Mucosa of rectum (tissue), 2 donors: ENCODE measurements at regions not wholly inside any gene's neighbourhood (a gene's known extent, or its start where the extent isn't known, plus 50 kb on each side); places are given as distances from the start of the nearest gene placed in this dataset.
"Not testable (repeated sequence)": the region's sequence is repeated elsewhere in the genome, so short reads cannot be mapped to it uniquely, and the experiment has no call there.

Experiments
- H3K27ac ChIP-seq, 2 donors: one replicate each; pipeline ENCODE4 v1.7.0; 2013; ENCODE audit warnings: inconsistent platforms in 2 of 2, low read depth in 2 of 2, low read length in 2 of 2
- H3K27me3 ChIP-seq, 2 donors: one replicate each; pipeline ENCODE4 v1.7.0; 2013; ENCODE audit warnings: low read length in 2 of 2; ENCODE audit not compliant: control insufficient read depth in 2 of 2, insufficient read depth in 2 of 2
- H3K36me3 ChIP-seq, 2 donors: one replicate each; pipeline ENCODE4 v1.7.0; 2013; ENCODE audit warnings: low read length in 2 of 2; ENCODE audit not compliant: control insufficient read depth in 2 of 2, insufficient read depth in 2 of 2
- H3K4me1 ChIP-seq, 2 donors: one replicate each; pipeline ENCODE4 v1.7.0; 2013; ENCODE audit warnings: low read length in 2 of 2, mild to moderate bottlenecking in 1 of 2; ENCODE audit not compliant: control insufficient read depth in 2 of 2, insufficient read depth in 2 of 2
- H3K4me3 ChIP-seq, 2 donors: one replicate each; pipeline ENCODE4 v1.7.0; 2013; ENCODE audit warnings: low read length in 2 of 2
- H3K9ac ChIP-seq, 2 donors: one replicate each; pipeline ENCODE4 v1.7.0; 2013; ENCODE audit warnings: low read length in 2 of 2, low read depth in 1 of 2, mild to moderate bottlenecking in 1 of 2
- H3K9me3 ChIP-seq, 2 donors: one replicate each; pipeline ENCODE4 v1.7.0; 2013; ENCODE audit warnings: low read length in 2 of 2; ENCODE audit not compliant: control insufficient read depth in 2 of 2
- donor health status: healthy.
- donor health status: Normal muscosa, but diverticular disease.

DNA sequence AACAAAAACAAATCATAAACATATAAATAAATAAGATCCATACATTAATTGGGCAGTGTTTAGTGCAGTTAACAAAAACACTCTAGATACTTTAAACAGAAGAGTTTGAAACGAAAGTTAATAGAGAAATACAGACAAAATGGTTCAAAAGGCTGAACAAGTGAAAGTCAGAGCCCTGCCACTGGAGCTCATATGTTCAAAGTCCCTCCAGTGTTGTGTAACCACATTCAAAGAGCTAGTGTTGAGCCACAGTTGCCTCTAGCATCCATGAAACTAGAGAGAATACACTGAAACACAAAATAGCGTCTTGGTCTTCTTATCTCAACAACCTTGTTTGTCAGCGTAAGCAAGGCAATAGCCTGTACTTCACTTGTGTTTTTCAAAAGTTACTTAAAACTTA, 1309.8 kb upstream of the NRXN1 start:
- Histone ChIP-seq H3K36me3 (no peaks in the 10 kb centered on the region), H3K9me3 (no peaks in the 10 kb centered on the region), H3K4me1 (no peaks in the 10 kb centered on the region), H3K27me3 (no peaks in the 10 kb centered on the region), H3K4me3 (no peak overlapping the region), H3K9ac (no peak overlapping the region), H3K27ac (no peak overlapping the region)

GRCh38 chr2:52340171-52340570, 1308.2 kb upstream of the NRXN1 start:
- Histone ChIP-seq H3K4me1 (no peaks in the 10 kb centered on the region), H3K4me3 (no peak overlapping the region), H3K36me3 (no peaks in the 10 kb centered on the region), H3K27me3 (no peaks in the 10 kb centered on the region), H3K27ac (no peak overlapping the region), H3K9ac (no peak overlapping the region), H3K9me3 (no peaks in the 10 kb centered on the region)

- H3K4me1 ChIP-seq, H3K27ac ChIP-seq, H3K9me3 ChIP-seq, H3K36me3 ChIP-seq, H3K4me3 ChIP-seq, H3K9ac ChIP-seq, H3K27me3 ChIP-seq: not testable (repeated sequence)
Measured at GRCh38 chr2:52337786-52338185, 1305.9 kb upstream of the NRXN1 start.

- H3K4me3 ChIP-seq, result no peak overlapping the region
- no peaks in the 10 kb centered on the region for H3K9me3 ChIP-seq
- no peaks in the 10 kb centered on the region for H3K36me3 ChIP-seq
- H3K27me3 ChIP-seq, result no peaks in the 10 kb centered on the region
- no peak overlapping the region for H3K27ac ChIP-seq
- no peak overlapping the region for H3K9ac ChIP-seq
- no peaks in the 10 kb centered on the region for H3K4me1 ChIP-seq
Measured at GRCh38 chr2:52336951-52337350, 1305.0 kb upstream of the NRXN1 start.

GRCh38 chr2:52335727-52336126, 1303.8 kb upstream of the NRXN1 start:
- H3K4me3 ChIP-seq, result no peak overlapping the region
- H3K4me1 ChIP-seq, result no peaks in the 10 kb centered on the region
- H3K27me3 ChIP-seq, result no peaks in the 10 kb centered on the region
- H3K9ac ChIP-seq, result no peak overlapping the region
- H3K9me3 ChIP-seq, result no peaks in the 10 kb centered on the region
- no peak overlapping the region for H3K27ac ChIP-seq
- no peaks in the 10 kb centered on the region for H3K36me3 ChIP-seq

DNA sequence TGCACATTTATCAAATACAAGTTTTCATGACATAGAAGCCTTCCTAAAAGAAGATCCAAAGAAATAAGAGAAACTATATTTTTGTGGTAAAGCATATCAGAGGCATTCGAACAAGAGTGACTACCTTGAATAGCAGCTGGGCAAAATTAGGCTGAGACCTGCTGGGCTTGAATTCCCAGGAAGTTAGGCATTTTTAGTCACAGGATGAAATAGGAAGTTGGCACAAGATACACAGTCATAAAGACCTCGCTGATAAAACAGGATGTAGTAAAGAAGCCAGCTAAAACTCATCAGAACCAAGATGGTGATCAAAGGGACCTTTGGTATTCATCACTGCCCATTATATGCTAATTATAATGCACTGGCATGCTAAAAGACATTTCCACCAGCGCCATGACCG, 1302.3 kb upstream of the NRXN1 start:
- no peak overlapping the region for H3K4me3 ChIP-seq
- H3K9ac ChIP-seq, result no peak overlapping the region
- no peaks in the 10 kb centered on the region for H3K9me3 ChIP-seq
- H3K27me3 ChIP-seq, result no peaks in the 10 kb centered on the region
- H3K36me3 ChIP-seq, result no peaks in the 10 kb centered on the region
- no peaks in the 10 kb centered on the region for H3K4me1 ChIP-seq
- H3K27ac ChIP-seq, result no peak overlapping the region

GRCh38 chr2:52327641-52328040, 1295.7 kb upstream of the NRXN1 start:
- Histone ChIP-seq H3K4me3 (no peak overlapping the region), H3K9ac (no peak overlapping the region), H3K27ac (no peak overlapping the region), H3K9me3 (peaks cover 6 to 10% of the 10 kb centered on the region in 2 donors), H3K36me3 (no peaks in the 10 kb centered on the region), H3K27me3 (no peaks in the 10 kb centered on the region), H3K4me1 (no peaks in the 10 kb centered on the region)

- H3K9me3 ChIP-seq, result no peaks in the 10 kb centered on the region
- H3K4me3 ChIP-seq, result no peak overlapping the region
- no peaks in the 10 kb centered on the region for H3K36me3 ChIP-seq
- H3K27me3 ChIP-seq, result no peaks in the 10 kb centered on the region
- H3K4me1 ChIP-seq, result no peaks in the 10 kb centered on the region
- H3K27ac ChIP-seq, result no peak overlapping the region
- no peak overlapping the region for H3K9ac ChIP-seq
Measured at GRCh38 chr2:52314231-52314630, 1282.3 kb upstream of the NRXN1 start.

DNA sequence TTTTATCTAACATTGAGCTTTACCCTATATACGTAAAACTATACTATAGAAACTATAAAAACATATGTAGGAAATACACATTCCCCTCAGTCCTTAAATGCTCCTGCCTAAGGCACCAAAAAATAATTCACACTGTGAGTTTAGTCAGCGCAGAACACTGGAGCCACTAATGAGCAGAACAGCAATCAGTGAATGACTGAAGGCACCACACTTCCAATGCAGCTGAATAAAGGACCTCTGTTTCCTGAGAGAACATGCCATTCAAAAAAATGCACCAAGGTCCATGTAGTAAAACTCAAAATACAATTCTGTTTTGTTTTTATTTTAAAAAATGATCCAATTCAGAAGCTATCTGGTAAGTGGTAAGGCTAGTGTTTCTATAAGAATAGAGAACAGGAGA, 1280.6 kb upstream of the NRXN1 start:
- no peaks in the 10 kb centered on the region for H3K9me3 ChIP-seq
- no peaks in the 10 kb centered on the region for H3K4me1 ChIP-seq
- no peak overlapping the region for H3K27ac ChIP-seq
- no peak overlapping the region for H3K9ac ChIP-seq
- H3K27me3 ChIP-seq, result no peaks in the 10 kb centered on the region
- no peak overlapping the region for H3K4me3 ChIP-seq
- no peaks in the 10 kb centered on the region for H3K36me3 ChIP-seq

GRCh38 chr2:52311862-52312261, 1279.9 kb upstream of the NRXN1 start:
- Histone ChIP-seq H3K9ac (no peak overlapping the region), H3K4me3 (no peak overlapping the region), H3K4me1 (no peaks in the 10 kb centered on the region), H3K27me3 (no peaks in the 10 kb centered on the region), H3K27ac (no peak overlapping the region), H3K36me3 (no peaks in the 10 kb centered on the region), H3K9me3 (no peaks in the 10 kb centered on the region)

- H3K36me3 ChIP-seq, result no peaks in the 10 kb centered on the region
- no peak overlapping the region for H3K4me3 ChIP-seq
- no peaks in the 10 kb centered on the region for H3K4me1 ChIP-seq
- no peaks in the 10 kb centered on the region for H3K27me3 ChIP-seq
- no peak overlapping the region for H3K27ac ChIP-seq
- H3K9ac ChIP-seq, result no peak overlapping the region
- no peaks in the 10 kb centered on the region for H3K9me3 ChIP-seq
Measured at GRCh38 chr2:52308156-52308555, 1276.2 kb upstream of the NRXN1 start.
